HG03025 (cell line): ENCODE measurements at regions not wholly inside any gene's neighbourhood (a gene's known extent, or its start where the extent isn't known, plus 50 kb on each side); places are given as distances from the start of the nearest gene placed in this dataset.
"Not testable (repeated sequence)": the region's sequence is repeated elsewhere in the genome, so short reads cannot be mapped to it uniquely, and the experiment has no call there.

Experiments used
- ATAC-seq: cut with Tn5 transposase; IDR thresholded peaks from one replicate; pipeline ENCODE4 v1.9.1; 2021; ENCODE audit warnings: mild to moderate bottlenecking, moderate library complexity; ENCODE audit not compliant: unreplicated experiment, low FRiP score

DNA sequence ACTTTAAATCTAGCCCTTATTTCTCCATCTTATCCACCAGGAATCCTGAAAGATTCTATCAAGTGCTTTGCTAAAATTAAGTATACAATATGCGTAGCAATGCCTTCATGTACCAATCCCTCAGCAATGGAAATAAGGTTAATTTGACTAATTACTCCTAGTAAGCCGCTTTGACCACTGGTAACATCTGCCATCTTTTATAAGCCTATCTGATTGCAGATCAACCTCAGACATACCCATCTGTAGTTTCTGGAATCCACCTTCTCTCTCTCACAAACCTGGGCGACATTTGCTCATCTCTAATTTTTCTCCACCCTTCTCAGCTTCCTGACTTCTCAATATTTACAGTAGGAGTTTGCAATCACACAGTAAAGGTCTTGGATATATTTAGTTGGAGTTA lies 138.8 kb upstream of the CRHR1 start:
- ATAC-seq: no peak

DNA sequence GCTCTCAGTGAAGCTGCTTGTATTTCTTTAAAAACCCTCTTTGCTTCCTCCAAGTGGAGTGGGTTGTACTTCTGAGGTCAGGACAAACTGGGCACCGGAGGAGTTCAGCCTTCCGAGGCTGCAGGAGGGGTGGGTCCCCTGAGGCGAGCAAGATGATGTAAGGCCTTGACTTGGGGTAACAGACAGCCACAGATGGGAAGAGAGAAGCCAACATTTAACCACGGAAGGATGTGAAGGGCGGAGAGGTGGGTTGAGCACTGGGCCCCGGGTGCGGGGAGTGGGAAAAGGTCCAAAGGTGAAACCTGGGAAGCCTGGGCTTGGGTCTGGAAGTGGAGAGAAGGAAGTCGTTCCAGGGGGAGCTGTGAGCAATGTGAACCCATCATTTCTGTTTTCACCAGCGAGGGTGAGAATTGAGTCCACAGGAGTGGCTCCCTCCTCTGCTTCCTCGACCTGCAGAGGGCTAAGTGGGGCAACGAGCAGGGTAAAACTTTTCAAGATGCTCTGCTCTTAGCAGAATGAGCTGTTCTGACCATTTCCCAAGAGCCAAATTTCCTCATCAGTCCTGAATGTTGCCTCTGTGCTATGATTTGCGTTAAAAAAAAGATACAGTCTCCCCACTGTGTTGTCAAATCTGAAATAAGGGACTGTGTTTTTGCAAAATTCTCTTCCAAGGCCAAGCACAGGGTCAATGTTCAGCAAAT lies 137.7 kb upstream of the CRHR1 start:
- ATAC-seq: no peak

DNA sequence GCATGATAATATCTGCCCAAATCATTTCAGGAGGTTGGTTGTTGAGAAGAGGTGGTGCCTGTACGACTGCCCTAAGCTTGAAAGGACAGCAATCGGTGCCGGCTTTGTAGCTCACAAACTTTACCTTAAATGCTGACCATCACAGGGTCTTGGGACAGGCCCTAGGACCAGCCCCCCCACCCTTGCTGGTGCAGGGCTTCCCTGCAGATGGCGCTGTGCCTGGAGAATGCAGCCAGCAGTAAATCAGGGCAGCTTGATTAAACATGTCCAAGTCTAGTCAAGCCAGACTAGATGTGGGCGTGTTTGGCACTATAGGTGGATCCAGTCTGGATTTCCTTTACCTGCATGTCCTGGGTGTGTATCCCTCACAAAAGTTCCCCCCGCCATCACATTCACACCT lies 135.5 kb upstream of the CRHR1 start:
- ATAC-seq: no peak

DNA sequence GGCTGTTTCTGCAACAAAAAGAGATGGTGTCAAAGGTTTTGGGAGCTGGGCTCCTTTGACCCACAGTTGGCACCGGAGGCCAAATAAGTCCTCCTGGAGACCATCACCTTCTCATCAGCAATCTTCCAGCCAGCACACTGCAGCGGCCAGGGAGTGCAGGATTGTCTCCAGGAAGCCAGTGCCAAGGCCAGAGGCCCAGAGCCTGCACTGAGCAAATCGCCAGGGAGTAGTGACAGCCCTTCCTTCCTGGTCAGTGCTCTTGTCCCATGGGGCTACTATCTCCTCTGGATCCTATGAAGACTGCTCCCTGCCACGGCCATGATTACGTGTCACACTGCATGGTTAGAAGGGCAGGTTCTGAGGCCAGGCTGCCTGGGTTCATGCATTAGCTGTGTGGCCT lies 134.3 kb upstream of the CRHR1 start:
- no peak for ATAC-seq

DNA sequence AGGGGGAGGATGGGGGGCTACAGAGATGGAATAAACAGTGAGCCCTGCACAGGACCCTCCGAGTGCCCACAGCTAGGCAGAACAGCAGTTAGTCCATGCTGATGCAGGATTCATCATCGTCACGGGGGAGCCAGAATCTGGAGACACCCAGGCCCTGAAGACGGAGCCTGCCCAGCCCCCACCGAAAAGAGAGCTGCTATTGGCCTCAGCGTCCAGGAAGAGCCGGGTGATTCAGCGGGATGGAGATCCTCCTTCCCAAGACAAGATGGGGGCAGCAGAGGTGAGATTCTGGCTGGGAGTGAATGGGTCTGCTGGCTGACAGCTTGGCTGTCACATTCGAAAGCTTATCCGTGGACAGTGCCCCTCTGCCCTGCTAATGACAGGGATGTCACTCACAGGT lies 133.6 kb upstream of the CRHR1 start:
- ATAC-seq: no peak

DNA sequence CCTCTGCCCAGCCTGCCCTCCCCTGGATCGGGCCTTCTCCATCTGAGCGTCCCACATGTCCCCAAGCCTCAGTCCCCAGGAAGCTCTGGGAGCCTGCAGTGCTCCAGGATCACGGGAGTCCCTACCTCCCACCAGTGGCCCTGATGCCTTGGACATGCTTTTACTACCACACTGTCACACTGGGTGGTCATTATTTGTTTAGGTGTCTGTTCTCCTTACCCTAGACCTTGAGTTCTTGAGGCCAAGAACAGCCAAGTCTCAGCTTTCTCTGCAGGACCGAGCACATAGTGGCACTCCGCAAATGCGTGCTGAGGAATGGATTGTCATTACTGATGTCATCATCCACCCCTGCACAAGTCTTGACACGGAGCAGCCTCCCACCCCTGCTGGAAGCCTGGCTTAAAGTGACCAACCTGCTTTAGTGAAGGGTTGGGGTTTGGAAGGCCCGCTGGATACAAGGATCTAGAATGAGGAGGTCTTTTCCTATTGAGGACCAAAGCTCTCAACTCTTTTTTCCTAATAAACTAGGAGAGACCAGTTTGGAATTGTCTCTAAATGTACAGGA lies 132.9 kb upstream of the CRHR1 start:
- no peak for ATAC-seq

DNA sequence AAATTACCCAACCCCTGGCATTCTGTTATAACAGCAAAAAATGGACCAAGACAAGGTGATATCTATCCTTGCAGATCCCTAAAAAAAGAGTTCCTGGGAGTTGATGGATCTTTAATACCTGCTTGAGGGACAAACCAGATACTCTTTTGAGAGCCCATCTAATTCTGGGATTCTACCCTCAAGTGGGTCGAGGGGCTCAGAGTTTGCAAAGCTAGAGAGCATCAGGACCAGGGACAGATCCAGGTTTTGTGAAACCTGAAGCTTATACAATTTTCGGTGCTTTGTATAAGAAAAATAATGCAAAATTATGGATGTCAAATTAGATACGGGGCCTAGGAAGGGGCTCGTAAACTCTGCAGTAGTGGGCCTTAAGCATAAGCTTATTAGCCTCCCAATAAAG lies 130.5 kb upstream of the CRHR1 start:
- no peak for ATAC-seq

DNA sequence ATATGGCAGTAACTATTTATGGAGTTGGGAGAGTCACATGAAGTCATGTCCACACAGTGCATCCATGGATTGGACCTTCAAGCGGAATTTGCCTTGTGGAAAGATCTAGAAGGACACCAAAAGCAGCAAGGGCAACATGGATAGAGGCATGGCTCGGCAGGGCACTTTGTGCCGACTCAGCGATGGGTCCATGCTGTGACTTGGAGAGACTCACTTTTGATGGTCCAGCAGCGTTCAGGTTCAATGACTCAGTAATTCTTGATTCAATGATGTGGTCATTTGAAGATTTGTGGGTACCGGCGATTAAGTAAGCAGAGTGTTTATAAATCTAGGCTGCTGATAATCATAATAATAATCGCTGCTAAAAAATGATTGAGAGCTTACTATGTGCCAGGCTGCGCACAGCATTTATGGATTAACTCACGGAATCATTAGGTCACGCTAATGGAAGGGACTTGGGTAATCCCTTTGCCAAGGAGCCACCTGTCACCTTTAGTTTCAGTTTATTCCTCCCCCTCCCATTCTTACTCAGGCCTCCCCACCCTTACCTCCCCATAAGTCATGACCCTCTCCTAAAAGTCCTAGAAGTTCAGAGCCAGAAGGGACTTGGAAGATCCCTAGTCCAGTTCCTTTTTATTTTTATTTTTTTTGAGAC lies 127.5 kb upstream of the CRHR1 start:
- ATAC-seq: no peak

DNA sequence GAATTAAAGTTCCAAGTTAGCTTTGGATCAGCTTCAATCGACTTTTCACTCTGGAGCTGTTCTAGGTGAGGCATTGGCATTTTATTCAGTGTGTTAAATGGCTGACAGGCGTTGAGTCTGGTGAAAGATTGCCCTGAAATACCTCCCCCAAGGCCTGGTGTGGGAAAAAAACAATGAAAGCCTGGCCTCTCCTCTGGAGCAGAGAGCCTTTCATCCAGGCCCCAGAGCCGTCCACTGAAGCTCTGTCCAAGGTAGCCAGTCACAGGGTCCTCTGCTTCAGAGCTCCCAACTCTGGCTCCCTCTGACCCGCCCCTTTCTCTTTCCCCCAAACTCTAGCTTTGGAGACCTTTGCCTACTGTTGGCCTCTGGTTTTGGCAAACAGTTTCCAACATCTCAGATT lies 123.6 kb upstream of the CRHR1 start:
- no peak for ATAC-seq

DNA sequence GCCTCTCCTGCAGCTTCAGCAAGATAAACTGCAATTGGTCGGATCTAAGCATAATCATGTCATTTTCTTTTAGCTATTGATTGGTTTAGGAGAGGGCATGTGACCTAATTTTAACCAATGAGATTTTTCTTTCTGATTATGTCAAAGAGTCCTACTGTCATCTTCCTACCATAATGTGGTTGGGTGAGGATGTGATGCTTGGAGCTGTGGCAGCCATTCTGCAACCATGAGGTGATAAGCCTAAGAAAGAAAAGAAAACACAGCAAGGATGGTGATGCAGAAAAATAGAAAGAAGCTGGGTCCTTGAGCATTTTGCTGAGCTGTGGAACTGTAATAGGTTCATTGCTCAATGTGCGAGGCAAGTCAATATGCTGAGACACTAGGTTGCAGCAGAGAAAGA lies 121.7 kb upstream of the CRHR1 start:
- ATAC-seq: no peak

DNA sequence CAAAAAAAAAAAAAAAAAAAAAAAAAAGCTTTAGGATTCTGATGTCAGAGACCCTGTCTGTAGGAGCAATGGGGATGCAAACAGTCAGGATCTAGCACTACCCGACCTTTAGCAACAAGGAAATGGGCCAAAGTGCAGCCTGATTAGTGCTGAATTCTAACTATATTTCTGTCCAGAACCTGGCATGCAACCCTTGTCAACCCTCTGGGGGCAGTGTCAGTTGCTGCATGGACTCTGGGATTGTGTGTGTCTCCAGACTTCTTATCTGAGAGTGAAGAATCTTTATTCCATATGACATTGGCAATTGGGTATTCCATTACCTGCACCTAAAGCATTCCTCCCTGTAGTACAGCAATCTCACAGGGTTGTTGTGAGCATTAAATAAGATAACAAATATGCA lies 120.3 kb upstream of the CRHR1 start:
- ATAC-seq: no peak

DNA sequence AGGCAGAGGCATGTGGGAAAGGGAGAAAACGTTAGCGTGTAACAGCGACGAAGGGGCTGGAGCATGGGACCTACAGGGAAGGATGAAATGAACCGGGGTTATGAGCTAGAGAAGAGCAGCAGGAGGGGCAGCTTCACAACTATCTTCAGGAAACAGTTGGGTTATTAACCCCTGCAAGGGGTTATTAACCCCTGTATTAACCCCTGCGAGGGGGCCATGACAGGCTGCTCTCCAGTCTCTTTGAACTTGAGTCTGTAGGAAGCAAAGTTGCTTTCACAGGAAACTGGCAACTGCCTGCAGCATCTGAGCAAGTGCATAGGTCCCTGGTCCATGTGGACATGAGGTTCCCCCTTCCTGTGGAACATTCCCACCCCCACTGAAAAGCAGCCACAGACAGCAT lies 119.2 kb upstream of the CRHR1 start:
- ATAC-seq: no peak

DNA sequence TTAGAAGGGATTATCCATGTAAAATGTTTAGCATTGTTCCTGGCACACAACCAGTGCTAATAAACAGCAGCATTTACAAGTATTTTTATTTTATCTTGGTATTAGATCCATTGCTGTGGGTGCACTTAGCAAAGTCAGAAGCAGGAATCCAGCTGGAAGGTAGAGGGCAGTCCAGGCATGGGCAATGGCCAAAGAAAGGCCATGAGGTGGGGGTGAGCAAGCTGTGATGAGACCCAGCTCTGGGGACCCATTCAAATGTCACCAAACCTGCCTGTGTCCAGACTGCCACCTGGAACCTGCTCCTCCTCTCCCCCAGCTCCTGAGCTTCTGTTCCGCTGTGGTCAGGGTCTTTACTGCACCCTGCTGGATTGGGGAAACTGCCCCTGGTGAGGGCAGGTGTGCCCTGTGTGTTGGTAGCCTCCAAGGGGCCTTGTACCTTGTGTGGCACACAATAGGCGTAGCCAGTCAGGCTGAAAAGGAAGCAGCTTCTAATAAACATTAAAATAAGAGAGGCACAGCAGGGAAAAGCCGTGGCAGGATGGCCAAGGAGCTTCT lies 118.0 kb upstream of the CRHR1 start:
- ATAC-seq: no peak

DNA sequence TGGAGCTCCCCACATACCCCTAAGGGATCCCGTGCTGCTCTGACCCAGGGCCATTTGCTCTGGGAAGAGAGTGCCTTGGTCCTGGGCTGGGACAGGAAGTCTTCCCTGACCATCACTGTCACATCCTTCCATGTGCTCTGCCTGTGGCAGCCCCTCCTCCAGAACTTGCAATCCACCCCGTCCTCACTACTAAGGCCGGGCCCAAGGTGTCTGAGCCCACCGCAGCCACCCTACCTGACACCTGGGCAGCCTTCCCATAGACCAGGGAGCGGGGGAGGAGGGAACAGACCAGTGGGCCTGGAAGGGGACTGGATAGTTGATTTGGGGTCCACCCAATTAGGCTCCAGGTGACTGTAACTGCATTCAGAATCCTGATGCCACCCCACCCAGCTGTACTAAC lies 117.5 kb upstream of the CRHR1 start:
- ATAC-seq: no peak

DNA sequence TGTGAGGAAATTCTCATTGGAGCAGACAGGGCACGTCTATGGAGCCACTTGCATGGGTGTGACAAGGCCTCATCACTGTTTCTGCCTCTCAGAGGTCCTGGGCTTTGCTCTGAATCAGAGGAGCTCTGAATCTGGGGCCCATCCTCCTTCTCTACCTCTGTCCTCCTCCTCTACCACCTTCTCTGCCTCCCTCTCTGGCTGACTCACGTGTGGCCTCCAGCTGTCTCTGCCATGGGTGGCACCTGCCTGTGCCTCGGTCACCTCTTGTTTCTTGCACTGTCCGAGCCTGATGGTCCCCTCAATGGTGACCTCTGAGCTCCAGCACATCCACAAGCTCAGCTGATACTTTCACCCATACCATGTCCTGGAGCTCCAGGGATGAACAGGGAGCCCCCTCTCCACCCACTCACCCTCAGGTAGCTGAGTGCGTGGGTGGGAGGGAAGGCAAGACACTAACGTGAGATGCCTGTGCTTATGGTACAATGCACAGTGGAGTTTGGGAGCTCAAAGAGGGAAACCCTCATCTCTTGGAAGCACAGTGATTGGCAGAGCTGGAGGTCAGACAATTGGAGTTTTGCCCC lies 116.4 kb upstream of the CRHR1 start:
- no peak for ATAC-seq

DNA sequence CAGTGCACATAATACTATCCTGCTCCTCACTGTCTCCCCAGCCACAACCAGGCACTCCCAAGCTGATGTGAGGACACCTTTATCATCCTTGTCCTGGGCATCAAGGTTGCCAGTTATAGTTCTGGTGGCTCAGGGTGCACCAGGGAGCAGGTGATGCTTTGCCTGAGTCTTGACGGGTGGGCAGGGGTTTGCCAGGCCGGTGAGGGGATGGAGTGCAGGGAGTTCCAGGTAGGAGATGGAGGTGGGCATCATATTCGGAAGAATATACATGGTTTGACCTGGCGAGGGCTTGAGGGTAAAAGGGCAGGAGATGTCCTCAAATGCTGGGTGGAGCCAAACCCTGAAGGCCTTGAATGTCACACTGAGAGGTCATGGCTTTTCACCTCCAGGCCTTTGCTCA lies 115.8 kb upstream of the CRHR1 start:
- ATAC-seq: no peak

DNA sequence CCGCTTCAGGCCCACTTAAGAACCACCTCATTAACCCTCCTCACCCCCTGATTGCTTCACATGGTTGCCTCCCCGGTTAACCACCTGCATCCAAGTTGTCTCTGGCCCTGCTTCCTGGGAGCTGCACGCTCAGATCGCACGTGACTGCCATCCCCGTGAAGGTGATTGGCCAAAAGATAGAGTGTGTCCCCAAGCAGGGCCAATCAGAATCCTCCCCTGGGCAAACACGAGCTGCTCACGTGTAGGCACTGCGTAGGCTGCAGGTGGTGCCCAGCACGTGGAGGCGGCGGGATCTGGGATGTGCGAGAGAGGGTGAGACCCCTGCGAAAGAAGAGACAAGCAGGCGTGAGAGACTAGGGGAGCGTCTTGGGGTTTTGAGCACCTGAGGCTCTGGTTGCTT lies 111.8 kb upstream of the CRHR1 start:
- no peak for ATAC-seq

DNA sequence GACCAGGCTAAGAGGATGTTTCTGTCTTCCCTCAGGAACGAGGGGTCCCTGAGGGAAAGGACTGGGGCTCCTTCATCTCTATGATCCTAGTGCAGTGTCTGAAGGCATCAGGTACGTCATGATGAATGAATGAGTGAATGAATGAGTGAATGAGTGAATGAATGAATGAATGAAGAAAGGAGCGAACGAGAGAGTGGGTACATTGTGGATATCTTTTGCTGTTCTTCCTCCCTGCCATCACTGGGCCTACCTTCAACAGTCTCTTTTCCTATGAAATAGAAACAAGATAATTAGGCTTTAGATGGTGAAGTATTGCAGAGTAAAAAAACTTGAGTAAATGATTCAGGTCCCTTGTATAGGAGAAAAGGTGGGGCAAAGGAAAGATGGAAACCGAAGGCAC lies 111.3 kb upstream of the CRHR1 start:
- no peak for ATAC-seq

DNA sequence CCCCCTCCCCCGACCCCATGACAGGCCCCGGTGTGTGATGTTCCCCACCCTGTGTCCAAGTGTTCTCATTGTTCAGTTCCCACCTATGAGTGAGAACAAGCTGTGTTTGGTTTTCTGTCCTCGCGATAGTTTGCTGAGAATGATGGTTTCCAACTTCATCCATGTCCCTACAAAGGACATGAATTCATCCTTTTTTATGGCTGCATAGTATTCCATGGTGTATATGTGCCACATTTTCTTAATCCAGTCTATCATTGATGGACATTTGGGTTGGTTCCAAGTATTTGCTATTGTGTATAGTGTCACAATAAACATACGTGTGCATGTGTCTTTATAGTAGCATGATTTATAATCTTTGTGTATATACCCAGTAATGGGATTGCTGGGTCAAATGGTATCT lies 110.4 kb upstream of the CRHR1 start:
- not testable (repeated sequence) for ATAC-seq

DNA sequence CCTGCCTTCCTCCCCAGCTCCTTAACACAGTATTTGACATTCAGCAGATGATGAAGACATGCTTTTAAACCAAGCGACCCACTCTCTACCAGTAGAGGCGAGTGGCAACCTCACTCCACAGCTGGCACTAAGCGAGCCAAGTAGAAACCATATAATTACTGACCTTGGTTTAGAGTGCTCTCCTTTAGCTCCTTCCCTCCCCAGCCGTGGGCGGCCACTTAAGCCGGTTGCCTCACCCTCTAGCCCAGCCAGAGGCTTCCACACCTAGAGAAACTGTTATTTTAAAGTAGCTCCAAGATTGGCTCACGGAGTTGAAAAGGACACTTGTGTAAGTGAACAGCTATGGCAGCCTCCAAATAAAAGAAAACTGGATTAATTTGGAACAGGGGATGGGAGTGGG lies 109.1 kb upstream of the CRHR1 start:
- no peak for ATAC-seq

DNA sequence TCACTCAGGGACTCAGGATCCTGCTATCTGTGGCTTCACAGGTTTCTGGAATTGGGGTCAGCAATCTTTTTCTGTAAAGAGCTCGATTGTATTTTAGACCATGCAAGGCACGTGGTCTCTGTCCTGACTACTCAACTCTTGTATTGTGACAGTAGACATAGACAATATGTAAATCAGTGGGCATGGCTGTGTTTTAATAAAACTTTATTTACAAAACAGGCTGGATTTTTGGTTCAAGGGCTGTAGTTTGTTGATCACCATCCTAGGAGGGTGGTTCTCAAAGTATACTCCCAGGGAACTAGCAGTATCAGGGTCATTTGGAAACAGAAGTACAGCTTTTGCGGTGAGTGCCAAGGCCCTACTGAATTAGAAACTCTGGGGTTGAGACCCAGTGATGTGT lies 108.2 kb upstream of the CRHR1 start:
- ATAC-seq: no peak

DNA sequence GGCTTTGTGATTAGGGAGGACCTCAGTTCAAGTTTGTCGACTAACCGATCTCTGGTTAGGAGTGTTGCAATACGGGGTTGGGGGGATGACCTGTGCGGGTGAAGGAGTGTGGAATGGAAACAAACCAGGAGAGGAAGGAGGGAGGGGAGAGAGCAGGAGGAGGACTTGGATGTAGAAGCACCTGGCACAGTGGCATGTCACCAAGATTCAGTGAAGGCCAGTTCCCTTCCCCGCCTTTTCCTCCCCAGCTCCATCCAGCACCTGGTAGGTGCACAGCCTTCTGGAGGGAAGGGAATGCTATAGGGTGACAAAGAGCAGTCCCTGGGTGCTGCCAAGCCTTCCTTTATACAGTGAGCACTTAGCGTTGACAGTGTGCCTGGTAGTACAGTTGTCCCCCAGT lies 107.4 kb upstream of the CRHR1 start:
- no peak for ATAC-seq
